ENCODE measurements at regions not wholly inside any gene's neighbourhood (a gene's known extent, or its start where the extent isn't known, plus 50 kb on each side); places are given as distances from the start of the nearest gene placed in this dataset.

GRCh38 chr21:35120631-35121180 lies 71.6 kb upstream of the RUNX1 start:
- H3K36me3 ChIP-seq (ENCODE audit: control insufficient read depth in 2 of 2, extremely low read depth in 1 of 2, insufficient read depth in 2 of 2, low read length in 2 of 2) = no peaks in the 10 kb centered on the region
- no peak overlapping the region for H3K4me3 ChIP-seq (replicated peaks in 1 of 3; ENCODE audit: insufficient read depth in 1 of 3, low read depth in 1 of 3, low read length in 3 of 3)
- dilution Hi-C loops (cut with MboI; ENCODE audit: extremely low pct_ligation_motif_present, low sequenced_read_pairs) = no loop called here
- H3K27me3 ChIP-seq (ENCODE audit: control insufficient read depth in 2 of 2, insufficient read depth in 2 of 2, low read length in 2 of 2) = peaks cover 3 to 4% of the 10 kb centered on the region in 2 experiments
- no peak for FAIRE-seq
- no peaks in the 10 kb centered on the region for H3K9me3 ChIP-seq (replicated peaks; ENCODE audit: control insufficient read depth, insufficient read depth, low read length)
- no peak for DNase-seq (ENCODE audit: low read depth, low spot score)
- no peak overlapping the region for H3K9ac ChIP-seq (replicated peaks; ENCODE audit: extremely low read depth, insufficient read depth, low read length)
- no peak overlapping the region for H2AFZ ChIP-seq (ENCODE audit: low read depth, low read length)
- H3K4me2 ChIP-seq (ENCODE audit: insufficient read depth, low read length) = no peak overlapping the region
- H3K79me2 ChIP-seq (ENCODE audit: control insufficient read depth, insufficient read depth, low read length) = no peaks in the 10 kb centered on the region
- H3K27ac ChIP-seq (ENCODE audit: insufficient read depth, low read depth, low read length) = no peak overlapping the region
- H3K9me1 ChIP-seq (replicated peaks; ENCODE audit: control insufficient read depth, extremely low read depth, insufficient read depth, low read length) = no peaks in the 10 kb centered on the region
- no peaks in the 10 kb centered on the region for H3K4me1 ChIP-seq (ENCODE audit: control insufficient read depth, extremely low read depth, insufficient read depth, low read length)
- intact Hi-C loops (cut with micrococcal nuclease) = no loop called here
- no peaks in the 10 kb centered on the region for H4K20me1 ChIP-seq (replicated peaks; ENCODE audit: control insufficient read depth, extremely low read depth, insufficient read depth, low read length)
- ChIA-PET CTCF (interaction anchor here (0.9 kb wide), 1 partner anchor 280 kb away, joined by 3 read pairs; no protein-coding TSS in a partner anchor), POLR2A (no interaction called here)
- no TSS peak for BruUV-seq (replicated peaks)
- no peak for TF ChIP-seq POLR2A (IDR thresholded peaks at IDR 0.05; ENCODE audit: low read depth, low read length)
- TF ChIP-seq MAX (IDR thresholded peaks at IDR 0.05; ENCODE audit: insufficient read depth, insufficient read length) = no peak
- TF ChIP-seq POLR2AphosphoS5 (IDR thresholded peaks at IDR 0.05; ENCODE audit: insufficient read depth, low read depth, low read length) = no peak
- no peak for TF ChIP-seq GATA2 (IDR thresholded peaks at IDR 0.05; ENCODE audit: insufficient read depth, insufficient read length, low read depth, low read length)
- no peak for TF ChIP-seq EZH2 (IDR thresholded peaks at IDR 0.05; ENCODE audit: borderline replicate concordance, low read depth, low read length, severe bottlenecking)
- no peak for TF ChIP-seq CTCF (IDR thresholded peaks at IDR 0.05; ENCODE audit: extremely low read depth in 1 of 2, insufficient read depth in 1 of 2, low read depth in 1 of 2, low read length in 2 of 2)
- no peak for TF ChIP-seq FOS (IDR thresholded peaks at IDR 0.05; ENCODE audit: borderline replicate concordance, insufficient read depth, low read length)
- TF ChIP-seq MYC (IDR thresholded peaks at IDR 0.05; ENCODE audit: low read depth, low read length) = no peak
- TF ChIP-seq JUN (IDR thresholded peaks at IDR 0.05; ENCODE audit: borderline replicate concordance, insufficient read depth, insufficient read length, low read depth) = no peak

Measured in endothelial cell of umbilical vein (primary cell).